ENCODE measurements at regions not wholly inside any gene's neighbourhood (a gene's known extent, or its start where the extent isn't known, plus 50 kb on each side); places are given as distances from the start of the nearest gene placed in this dataset.

- no peak for DNase-seq
These were observed 125.4 kb downstream of the SIK1 start for GRCh38 chr21:43301409-43302061.

- no peak for DNase-seq
These were observed 126.2 kb downstream of the SIK1 start for GRCh38 chr21:43300496-43301408.

GRCh38 chr21:43299441-43300277 is 127.3 kb downstream of the SIK1 start:
- no peak for DNase-seq

GRCh38 chr21:43298546-43299440 is 128.1 kb downstream of the SIK1 start:
- DNase-seq = no peak

GRCh38 chr21:43297989-43298388 is 128.9 kb downstream of the SIK1 start:
- DNase-seq = no peak

- DNase-seq = no peak
These were observed 128.7 kb downstream of the CRYAA start for GRCh38 chr21:43297391-43297981.

GRCh38 chr21:43295066-43295958 is 126.5 kb downstream of the CRYAA start:
- peak; percentile 81 for DNase-seq

- DNase-seq = no peak
These were observed 125.5 kb downstream of the CRYAA start for GRCh38 chr21:43294194-43294902.

GRCh38 chr21:43292866-43293142 is 124.0 kb downstream of the CRYAA start:
- no peak for DNase-seq

- DNase-seq = no peak
These were observed 123.4 kb downstream of the CRYAA start for GRCh38 chr21:43292041-43292865.

- no peak for DNase-seq
These were observed 122.6 kb downstream of the CRYAA start for GRCh38 chr21:43291347-43291950.

GRCh38 chr21:43290421-43291346 is 121.9 kb downstream of the CRYAA start:
- DNase-seq = peak; percentile 96

- DNase-seq = peak; percentile 79
These were observed 121.2 kb downstream of the CRYAA start for GRCh38 chr21:43289966-43290365.

- no peak for DNase-seq
These were observed 120.6 kb downstream of the CRYAA start for GRCh38 chr21:43289442-43289841.

GRCh38 chr21:43287795-43288755 is 119.3 kb downstream of the CRYAA start:
- peak; percentile 16 for DNase-seq

- DNase-seq = peak; percentile 73
These were observed 118.4 kb downstream of the CRYAA start for GRCh38 chr21:43287111-43287760.

Measured in NCI-H1092 treated with DMSO at 0.1 percent for 48 hours (cell line).